GM12878 (cell line): ENCODE measurements at regions not wholly inside any gene's neighbourhood (a gene's known extent, or its start where the extent isn't known, plus 50 kb on each side); places are given as distances from the start of the nearest gene placed in this dataset.

Experiments
- ATAC-seq: fragments of 200-7000 bp; cut with Tn5 transposase; 3 replicates; pipeline ENCODE4 v1.9.1; 2020; ENCODE audit warnings: mild to moderate bottlenecking, moderate library complexity
- BruUV-seq: library from RNA; stranded (reverse); fragments of 400-500 nt; replicated peaks from 2 replicates; lab custom pipeline; 2021; lab: Mats Ljungman, UMichigan
- CTCF ChIA-PET: fragments of 300-600 bp; sonication (Branson Sonifier 250); formaldehyde crosslinking; extraction: SDS; loops from one replicate; lab custom pipeline; 2021; ENCODE audit warnings: inconsistent platforms; lab: Yijun Ruan, JAX
- POLR2A ChIA-PET: fragments of 350-600 bp; formaldehyde crosslinking; extraction: SDS; loops from one replicate; lab custom pipeline; 2021; ENCODE audit warnings: inconsistent platforms; lab: Charles Lee
- RAD21 ChIA-PET: fragments of 300-600 bp; sonication (Branson Sonifier 250); formaldehyde crosslinking; loops from one replicate; lab custom pipeline; 2023; ENCODE audit warnings: antibody characterized with exemption; ENCODE audit not compliant: unreplicated experiment; lab: Charles Lee
- SMC1A ChIA-PET: fragments of 300-600 bp; sonication (Branson Sonifier 250); formaldehyde crosslinking; loops from one replicate; lab custom pipeline; 2023; ENCODE audit not compliant: unreplicated experiment, uncharacterized antibody; lab: Charles Lee
- DNase-seq: peaks from one replicate; pipeline ENCODE4 v3.0.0-alpha.2; 2011; ENCODE audit warnings: low read depth, low spot score
- FAIRE-seq: peaks from 3 replicates; lab custom pipeline; 2011; peaks lifted over from hg19 to GRCh38; lab: Jason Lieb, UNC
- H2AFZ ChIP-seq: 2 replicates; pipeline ENCODE4 v1.6.0; 2011; ENCODE audit warnings: low read depth, low read length, control low read depth; ENCODE audit not compliant: control insufficient read depth
- H3K27ac ChIP-seq: 2 replicates; pipeline ENCODE4 v1.5.1; 2011; ENCODE audit warnings: control low read depth; ENCODE audit not compliant: control insufficient read depth, insufficient read depth
- H3K27me3 ChIP-seq, 2 experiments: replicated peaks in 1 of 2; 2 replicates each; pipeline versions ENCODE4 v1.6.0 to v1.6.1; 2011; ENCODE audit warnings: low read length in 1 of 2; ENCODE audit not compliant: control insufficient read depth in 2 of 2, insufficient read depth in 2 of 2
- H3K36me3 ChIP-seq, 2 experiments: 2 replicates each; pipeline ENCODE4 v1.5.1; 2011; ENCODE audit warnings: low read length in 1 of 2; ENCODE audit not compliant: control insufficient read depth in 2 of 2, insufficient read depth in 2 of 2
- H3K4me1 ChIP-seq: 2 replicates; pipeline ENCODE4 v1.6.1; 2011; ENCODE audit warnings: mild to moderate bottlenecking, low read length, moderate library complexity, mixed read lengths; ENCODE audit not compliant: control insufficient read depth, insufficient read depth
- H3K4me2 ChIP-seq: 2 replicates; pipeline ENCODE4 v1.6.0; 2011; ENCODE audit warnings: control low read depth; ENCODE audit not compliant: control insufficient read depth, insufficient read depth
- H3K4me3 ChIP-seq: fragments of 200-600 bp; sonication (generic); 2 replicates; pipeline ENCODE4 v1.5.1; 2016
- H3K79me2 ChIP-seq: 2 replicates; pipeline ENCODE4 v1.6.0; 2011; ENCODE audit warnings: low read length; ENCODE audit not compliant: control insufficient read depth, insufficient read depth
- H3K9ac ChIP-seq: 2 replicates; pipeline ENCODE4 v1.8.0; 2011; ENCODE audit warnings: low read length, control low read depth, mixed read lengths; ENCODE audit not compliant: control insufficient read depth, insufficient read depth
- H3K9me3 ChIP-seq: replicated peaks from 3 replicates; pipeline ENCODE4 v1.5.1; 2011; ENCODE audit warnings: mild to moderate bottlenecking, low read length; ENCODE audit not compliant: control insufficient read depth, insufficient read depth
- H4K20me1 ChIP-seq: 2 replicates; pipeline ENCODE4 v1.6.0; 2011; ENCODE audit not compliant: control insufficient read depth, insufficient read depth
- ATF3 ChIP-seq: IDR thresholded peaks from 2 replicates; pipeline ENCODE4 v1.6.1; 2011; ENCODE audit warnings: low read depth, mild to moderate bottlenecking, low read length, moderate library complexity, borderline replicate concordance; ENCODE audit errors: extremely low read depth
- E2F4 ChIP-seq: IDR thresholded peaks from 2 replicates; pipeline ENCODE4 v1.6.1; 2012; ENCODE audit warnings: low read depth, low read length, improper control_type of control experiment
- PRDM15 ChIP-seq: fragments of 450-650 bp; formaldehyde crosslinking; IDR thresholded peaks from 2 replicates; pipeline ENCODE4 v1.4.0; 2020; ENCODE audit warnings: mild to moderate bottlenecking, moderate library complexity
- RAD51 ChIP-seq: fragments of 450-650 bp; IDR thresholded peaks from 2 replicates; pipeline ENCODE4 v1.6.1; 2016; ENCODE audit warnings: moderate library complexity, mild to moderate bottlenecking, inconsistent platforms
- RELA ChIP-seq: fragments of 450-650 bp; IDR thresholded peaks from 2 replicates; pipeline ENCODE4 v1.8.0; 2014; ENCODE audit warnings: borderline replicate concordance; ENCODE audit not compliant: partially characterized antibody
- TBL1XR1 ChIP-seq: IDR thresholded peaks from 2 replicates; pipeline ENCODE4 v1.6.1; 2012; ENCODE audit warnings: low read depth, low read length, improper control_type of control experiment
- ZBTB40 ChIP-seq: fragments of 450-650 bp; IDR thresholded peaks from 2 replicates; pipeline ENCODE4 v1.6.1; 2016; ENCODE audit warnings: mild to moderate bottlenecking, moderate library complexity, borderline replicate concordance
- WGBS: methylation state at CpG from one replicate; pipeline ENCODE4 v1.1.6; 2016; ENCODE audit warnings: low lambda C conversion rate; ENCODE audit not compliant: insufficient replicate concordance, insufficient coverage; ENCODE audit errors: missing lambda C conversion rate; 5-methylcytosine and 5-hydroxymethylcytosine counted together
- in situ Hi-C: fragments of 300-500 bp; cut with MboI; formaldehyde crosslinking; loops from 9 replicates; pipeline ENCODE4 v1.14.3; 2018; ENCODE audit warnings: mixed read lengths
- intact Hi-C: fragments of 100-400 bp; cut with micrococcal nuclease; formaldehyde crosslinking; loops from one replicate; pipeline ENCODE4 v1.14.2; 2022; ENCODE audit not compliant: unreplicated experiment

GRCh38 chr9:21557428-21557768 is 75.3 kb upstream of the IFNE start:
- 17% methylated on average over 1 of the region's 1 CpG for WGBS
- H3K36me3 ChIP-seq: no peaks in the 10 kb centered on the region
- intact Hi-C loops: no loop called here
- H3K4me3 ChIP-seq: no peak overlapping the region
- H2AFZ ChIP-seq: no peak overlapping the region
- ChIA-PET RAD21 (no interaction called here), CTCF (interaction anchor here (1.4 kb wide), 1 partner anchor 37 kb away, joined by 3 read pairs; no protein-coding TSS in a partner anchor), SMC1A (no interaction called here), POLR2A (no interaction called here)
- FAIRE-seq (no peak), DNase-seq (no peak), ATAC-seq (no peak)
- BruUV-seq: no TSS peak
- H3K79me2 ChIP-seq: no peaks in the 10 kb centered on the region
- no peak overlapping the region for H3K9ac ChIP-seq
- no peak overlapping the region for H3K4me2 ChIP-seq
- H3K4me1 ChIP-seq: no peaks in the 10 kb centered on the region
- TF ChIP-seq ZBTB40 (no peak), RELA (no peak), ATF3 (no peak), TBL1XR1 (no peak), E2F4 (no peak), RAD51 (no peak), PRDM15 (CRISPR knock-in tag) (no peak)
- H3K9me3 ChIP-seq: no peaks in the 10 kb centered on the region
- H3K27me3 ChIP-seq: peaks cover 3 to 17% of the 10 kb centered on the region in 2 experiments
- no peak overlapping the region for H3K27ac ChIP-seq
- in situ Hi-C loops: no loop called here
- H4K20me1 ChIP-seq: no peaks in the 10 kb centered on the region
